Cardiac septum (tissue), 1 donor: ENCODE measurements at regions not wholly inside any gene's neighbourhood (a gene's known extent, or its start where the extent isn't known, plus 50 kb on each side); places are given as distances from the start of the nearest gene placed in this dataset.
"Not testable (repeated sequence)": the region's sequence is repeated elsewhere in the genome, so short reads cannot be mapped to it uniquely, and the experiment has no call there.

Experiments used
- DNase-seq: peaks from one replicate; pipeline ENCODE4 v3.0.0-alpha.2; 2020; ENCODE audit warnings: low spot score
- intact Hi-C: fragments of 100-400 bp; cut with DNase I; formaldehyde crosslinking; loops from one replicate; pipeline ENCODE4 v1.14.0; 2022
- donor health status: DM: no; HTN: no; CAD: no.

GRCh38 chr2:84017010-84017409 is 442.1 kb downstream of the SUCLG1 start:
- DNase-seq, result no peak
- intact Hi-C loops, result no loop called here

- intact Hi-C loops, result no loop called here
- DNase-seq, result no peak
These were observed 442.9 kb downstream of the SUCLG1 start for GRCh38 chr2:84016183-84016582.

GRCh38 chr2:83997889-83998288 is 461.2 kb downstream of the SUCLG1 start:
- intact Hi-C loops, result no loop called here
- no peak for DNase-seq

GRCh38 chr2:83994633-83995179 is 464.4 kb downstream of the SUCLG1 start:
- intact Hi-C loops, result no loop called here
- DNase-seq, result no peak

GRCh38 chr2:83993873-83994632 is 465.0 kb downstream of the SUCLG1 start:
- no peak for DNase-seq
- intact Hi-C loops, result no loop called here

- intact Hi-C loops, result no loop called here
- no peak for DNase-seq
These were observed 467.1 kb downstream of the SUCLG1 start for GRCh38 chr2:83991992-83992391.

- intact Hi-C loops, result no loop called here
These were observed 468.4 kb downstream of the SUCLG1 start for GRCh38 chr2:83990636-83991035.

GRCh38 chr2:83976628-83977027 is 482.5 kb downstream of the SUCLG1 start:
- DNase-seq, intact Hi-C loops: not testable (repeated sequence)

More at GRCh38 chr2:83990636-83991035, 468.4 kb downstream of the SUCLG1 start:
- no peak for DNase-seq

GRCh38 chr2:83972128-83972527 is 487.0 kb downstream of the SUCLG1 start:
- intact Hi-C loops, result no loop called here
- no peak for DNase-seq

GRCh38 chr2:83971547-83971946 is 487.5 kb downstream of the SUCLG1 start:
- intact Hi-C loops, result no loop called here
- no peak for DNase-seq

GRCh38 chr2:83970217-83970929 is 488.7 kb downstream of the SUCLG1 start:
- no peak for DNase-seq
- intact Hi-C loops, result no loop called here

GRCh38 chr2:83969085-83969484 is 490.0 kb downstream of the SUCLG1 start:
- DNase-seq, result no peak

GRCh38 chr2:83967854-83968253 is 491.2 kb downstream of the SUCLG1 start:
- DNase-seq, result no peak
- intact Hi-C loops, result no loop called here

More at GRCh38 chr2:83969085-83969484, 490.0 kb downstream of the SUCLG1 start:
- intact Hi-C loops, result no loop called here

GRCh38 chr2:83966946-83967345 is 492.1 kb downstream of the SUCLG1 start:
- DNase-seq, intact Hi-C loops: not testable (repeated sequence)

- intact Hi-C loops, result no loop called here
- no peak for DNase-seq
These were observed 497.6 kb downstream of the SUCLG1 start for GRCh38 chr2:83961512-83961911.

- DNase-seq, result no peak
- intact Hi-C loops, result no loop called here
These were observed 498.7 kb downstream of the SUCLG1 start for GRCh38 chr2:83960371-83960770.

- intact Hi-C loops, result no loop called here
- no peak for DNase-seq
These were observed 499.8 kb downstream of the SUCLG1 start for GRCh38 chr2:83959266-83959665.

GRCh38 chr2:83956991-83957390 is 502.1 kb downstream of the SUCLG1 start:
- intact Hi-C loops, result no loop called here
- DNase-seq, result no peak

GRCh38 chr2:83953697-83954096 is 505.4 kb downstream of the SUCLG1 start:
- DNase-seq, result no peak
- intact Hi-C loops, result no loop called here

GRCh38 chr2:83951378-83951947 is 507.6 kb downstream of the SUCLG1 start:
- intact Hi-C loops, result no loop called here

More at GRCh38 chr2:83951378-83951947, 507.6 kb downstream of the SUCLG1 start:
- no peak for DNase-seq
